Tibial artery (tissue), 4 donors: ENCODE measurements at regions not wholly inside any gene's neighbourhood (a gene's known extent, or its start where the extent isn't known, plus 50 kb on each side); places are given as distances from the start of the nearest gene placed in this dataset.
A peak's percentile ranks its signal among the peaks of the same experiment; 100 is the strongest.

Source experiments
- DNase-seq, 2 donors: peaks; one replicate each; pipeline ENCODE4 v3.0.0-alpha.2; 2019
- H3K27ac ChIP-seq, 2 donors: fragments of 200-600 bp; sonication (generic) in 1 of 2; 1 replicate in 1 of 2; 2 replicates in 1 of 2; pipeline ENCODE4 v1.5.1; 2018 to 2019; ENCODE audit warnings: mild to moderate bottlenecking in 1 of 2
- H3K27me3 ChIP-seq, 2 donors: fragments of 200-600 bp; sonication (generic) in 1 of 2; one replicate each; pipeline versions ENCODE4 v1.5.1 to v1.6.0; 2016 to 2019
- H3K36me3 ChIP-seq, 3 donors: fragments of 200-600 bp; sonication (generic) in 2 of 3; one replicate each; pipeline ENCODE4 v1.5.1; 2016 to 2019; ENCODE audit warnings: mild to moderate bottlenecking in 2 of 3
- H3K4me1 ChIP-seq, 4 donors: fragments of 200-600 bp; sonication (generic) in 2 of 4; 1 replicate in 3 of 4; 2 replicates in 1 of 4; pipeline ENCODE4 v1.5.1; 2016 to 2019
- H3K4me3 ChIP-seq, 2 donors: fragments of 200-600 bp; sonication (generic) in 1 of 2; 1 replicate in 1 of 2; 2 replicates in 1 of 2; pipeline ENCODE4 v1.5.1; 2018 to 2019; ENCODE audit warnings: mild to moderate bottlenecking in 2 of 2
- H3K9me3 ChIP-seq, 3 donors: fragments of 200-600 bp; sonication (generic) in 1 of 3; one replicate each; pipeline ENCODE4 v1.5.1; 2016 to 2019
- intact Hi-C: fragments of 100-400 bp; cut with DNase I; formaldehyde crosslinking; loops from one replicate; pipeline ENCODE4 v1.15.0; 2023; ENCODE audit warnings: low total_unique reads
- TF ChIP-seq, protein P1 (sequence below), 2 experiments: fragments of 200-600 bp in 1 of 2; fragments of 450-650 bp in 1 of 2; IDR thresholded peaks; one replicate each; pipeline ENCODE4 v1.5.1; 2017 to 2019; ENCODE audit warnings: antibody characterized with exemption in 2 of 2, mild to moderate bottlenecking in 1 of 2, moderate library complexity in 1 of 2

DNA sequence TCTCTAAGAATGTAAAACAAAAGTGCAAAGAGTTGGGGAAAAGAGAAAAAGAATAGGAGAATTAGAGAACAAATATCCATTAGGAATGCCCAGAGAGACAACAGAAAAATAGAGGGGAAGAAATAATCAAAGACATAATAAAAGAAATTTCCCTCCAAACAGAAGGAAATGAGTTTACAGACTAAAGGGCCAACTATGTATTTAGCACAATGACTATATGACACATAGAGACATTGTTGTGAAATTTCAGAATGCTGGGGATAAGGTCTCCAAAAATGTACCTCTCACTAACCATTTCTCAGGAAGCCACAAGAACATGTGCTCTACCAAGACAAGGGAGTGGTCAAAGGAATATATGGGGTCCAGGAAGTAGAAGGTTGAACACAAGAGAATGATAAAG lies 121.0 kb upstream of the ACSL4 start:
- H3K9me3 ChIP-seq: peaks cover 0 to 3% (median 3%) of the 10 kb centered on the region in 3 donors
- intact Hi-C loops: loop anchor here (10.0 kb wide), 1 partner anchor 139 kb away; no protein-coding TSS in a partner anchor
- TF ChIP-seq, protein P1, sequence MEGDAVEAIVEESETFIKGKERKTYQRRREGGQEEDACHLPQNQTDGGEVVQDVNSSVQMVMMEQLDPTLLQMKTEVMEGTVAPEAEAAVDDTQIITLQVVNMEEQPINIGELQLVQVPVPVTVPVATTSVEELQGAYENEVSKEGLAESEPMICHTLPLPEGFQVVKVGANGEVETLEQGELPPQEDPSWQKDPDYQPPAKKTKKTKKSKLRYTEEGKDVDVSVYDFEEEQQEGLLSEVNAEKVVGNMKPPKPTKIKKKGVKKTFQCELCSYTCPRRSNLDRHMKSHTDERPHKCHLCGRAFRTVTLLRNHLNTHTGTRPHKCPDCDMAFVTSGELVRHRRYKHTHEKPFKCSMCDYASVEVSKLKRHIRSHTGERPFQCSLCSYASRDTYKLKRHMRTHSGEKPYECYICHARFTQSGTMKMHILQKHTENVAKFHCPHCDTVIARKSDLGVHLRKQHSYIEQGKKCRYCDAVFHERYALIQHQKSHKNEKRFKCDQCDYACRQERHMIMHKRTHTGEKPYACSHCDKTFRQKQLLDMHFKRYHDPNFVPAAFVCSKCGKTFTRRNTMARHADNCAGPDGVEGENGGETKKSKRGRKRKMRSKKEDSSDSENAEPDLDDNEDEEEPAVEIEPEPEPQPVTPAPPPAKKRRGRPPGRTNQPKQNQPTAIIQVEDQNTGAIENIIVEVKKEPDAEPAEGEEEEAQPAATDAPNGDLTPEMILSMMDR (IDR thresholded peaks at IDR 0.05): no peak
- no peak for DNase-seq
- H3K36me3 ChIP-seq: no peaks in the 10 kb centered on the region
- no peaks in the 10 kb centered on the region for H3K27me3 ChIP-seq
- H3K4me3 ChIP-seq: no peak overlapping the region
- no peak overlapping the region for H3K27ac ChIP-seq
- no peaks in the 10 kb centered on the region for H3K4me1 ChIP-seq

DNA sequence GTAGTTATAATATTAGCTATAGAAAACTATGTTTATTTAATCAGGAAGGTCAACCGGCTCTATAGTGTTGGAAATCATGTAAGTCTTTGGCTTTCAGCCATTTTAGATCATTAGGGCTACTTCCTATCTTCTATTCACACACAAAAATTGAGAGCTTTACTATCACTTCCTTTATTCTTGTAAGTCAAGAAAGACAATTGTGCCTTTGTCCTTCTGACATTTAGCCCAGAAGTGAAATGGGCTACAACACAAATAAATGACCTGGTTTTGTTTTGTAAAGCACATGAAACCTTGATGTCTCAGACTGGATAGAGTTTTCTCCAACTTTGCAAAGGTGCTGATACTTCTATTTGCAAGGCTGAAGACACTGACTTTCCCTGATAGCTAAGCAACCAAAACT lies 122.4 kb upstream of the ACSL4 start:
- no peak overlapping the region for H3K27ac ChIP-seq
- TF ChIP-seq, protein P1 (IDR thresholded peaks at IDR 0.05): no peak
- intact Hi-C loops: loop anchor here (10.0 kb wide), 1 partner anchor 141 kb away; no protein-coding TSS in a partner anchor
- H3K27me3 ChIP-seq: no peaks in the 10 kb centered on the region
- no peaks in the 10 kb centered on the region for H3K36me3 ChIP-seq
- no peaks in the 10 kb centered on the region for H3K4me1 ChIP-seq
- DNase-seq: no peak
- H3K9me3 ChIP-seq: peaks cover 0 to 3% (median 3%) of the 10 kb centered on the region in 3 donors
- H3K4me3 ChIP-seq: no peak overlapping the region

DNA sequence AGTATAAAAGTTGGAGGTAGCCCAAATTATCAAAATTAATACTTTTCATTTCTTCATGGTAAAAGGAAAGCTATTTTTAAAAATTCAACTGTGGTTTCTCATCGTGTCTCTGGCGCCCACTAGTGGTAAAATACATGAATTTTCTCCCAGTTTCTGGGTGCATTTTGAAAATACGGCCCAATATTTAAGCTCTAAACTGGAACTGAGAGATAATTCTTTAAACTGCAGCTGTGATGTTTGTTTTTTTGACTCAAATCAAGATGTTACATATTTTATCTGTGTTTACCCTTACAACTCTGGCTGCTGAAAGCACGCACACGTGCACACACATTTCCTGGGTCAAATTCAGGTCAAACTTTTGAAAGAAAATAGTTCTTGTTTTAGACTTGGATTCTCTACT lies 123.9 kb upstream of the ACSL4 start:
- TF ChIP-seq, protein P1 (IDR thresholded peaks at IDR 0.05): peak; percentile 61 to 63
- DNase-seq: no peak
- H3K4me3 ChIP-seq: no peak overlapping the region
- peaks cover 0 to 3% (median 3%) of the 10 kb centered on the region in 3 donors for H3K9me3 ChIP-seq
- no peak overlapping the region for H3K27ac ChIP-seq
- H3K4me1 ChIP-seq: no peaks in the 10 kb centered on the region
- no peaks in the 10 kb centered on the region for H3K36me3 ChIP-seq
- intact Hi-C loops: loop anchor here (10.0 kb wide), 1 partner anchor 142 kb away; no protein-coding TSS in a partner anchor
- no peaks in the 10 kb centered on the region for H3K27me3 ChIP-seq

DNA sequence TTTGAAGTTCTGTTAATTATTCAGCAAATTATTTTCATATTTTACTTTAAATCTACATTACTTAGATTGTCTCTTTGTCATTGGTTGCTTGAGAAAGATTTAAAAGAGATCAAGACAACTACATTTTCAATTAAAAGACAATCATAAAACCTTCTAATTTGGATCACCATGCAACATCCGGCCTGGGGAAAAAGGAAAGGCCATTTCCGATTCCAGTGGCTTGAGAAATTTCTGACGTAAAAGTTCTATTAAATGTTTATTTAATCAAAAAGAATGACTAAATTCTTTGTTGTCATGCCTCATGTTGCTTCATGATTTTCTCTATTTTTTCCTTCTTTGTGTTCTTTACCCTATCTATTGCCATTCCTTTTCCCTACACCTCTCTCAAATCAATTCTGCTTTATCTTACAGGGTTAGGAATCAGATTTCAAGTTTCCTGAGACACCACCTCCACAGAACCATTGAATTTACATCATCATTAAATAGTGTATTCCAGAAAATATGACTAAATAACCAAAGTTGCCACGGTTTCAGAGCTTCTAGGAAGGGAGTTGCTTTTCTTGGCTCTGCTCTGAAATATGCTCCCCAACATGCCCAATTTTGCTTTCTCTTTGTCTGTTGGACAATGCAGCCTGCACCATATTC lies 124.6 kb upstream of the ACSL4 start:
- Histone ChIP-seq H3K4me3 (no peak overlapping the region), H3K9me3 (peaks cover 0 to 3% (median 3%) of the 10 kb centered on the region in 3 donors), H3K36me3 (no peaks in the 10 kb centered on the region), H3K27me3 (no peaks in the 10 kb centered on the region), H3K27ac (no peak overlapping the region), H3K4me1 (no peaks in the 10 kb centered on the region)
- no peak for DNase-seq
- TF ChIP-seq, protein P1 (IDR thresholded peaks at IDR 0.05): no peak
- intact Hi-C loops: loop anchor here (10.0 kb wide), 1 partner anchor 143 kb away; no protein-coding TSS in a partner anchor

DNA sequence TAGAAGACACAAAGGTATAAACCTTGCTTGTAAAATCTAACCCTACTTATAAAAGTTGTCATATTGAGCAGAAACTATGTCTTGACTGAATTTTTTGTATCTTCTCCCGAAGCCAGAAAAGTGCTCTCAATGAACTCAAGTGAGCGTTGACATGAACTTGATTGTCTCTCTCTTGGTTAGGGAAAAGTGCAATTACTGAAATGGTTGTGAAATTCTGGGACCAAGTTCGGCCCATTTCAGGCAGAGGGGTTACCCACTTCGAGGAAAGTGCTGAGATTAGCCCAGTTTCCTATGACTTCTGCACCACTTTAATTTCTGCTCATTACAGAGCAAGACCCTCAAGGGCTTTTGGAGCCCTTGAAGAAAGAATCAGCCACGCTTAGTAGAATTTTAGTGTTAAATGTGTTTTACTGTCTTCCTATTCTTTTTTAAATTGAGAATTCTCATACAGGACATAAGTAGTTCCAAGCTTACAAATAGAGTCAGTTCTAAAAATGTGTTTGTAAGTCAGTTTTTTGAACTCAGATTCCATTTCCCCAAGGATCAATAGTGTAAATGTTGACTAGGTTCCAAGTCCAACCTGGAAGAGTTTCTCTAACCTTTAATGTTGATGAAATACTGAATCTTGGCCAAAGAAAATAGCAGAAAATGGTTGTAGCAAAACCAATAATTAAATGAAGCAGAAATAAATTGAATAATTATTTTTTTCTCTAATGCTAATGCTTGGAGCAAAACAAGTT lies 125.7 kb upstream of the ACSL4 start:
- no peaks in the 10 kb centered on the region for H3K9me3 ChIP-seq
- no peak overlapping the region for H3K4me3 ChIP-seq
- no peaks in the 10 kb centered on the region for H3K36me3 ChIP-seq
- DNase-seq: no peak
- intact Hi-C loops: loop anchor here (10.0 kb wide), 1 partner anchor 144 kb away; no protein-coding TSS in a partner anchor
- H3K27ac ChIP-seq: no peak overlapping the region
- H3K27me3 ChIP-seq: no peaks in the 10 kb centered on the region
- H3K4me1 ChIP-seq: no peaks in the 10 kb centered on the region
- TF ChIP-seq, protein P1 (IDR thresholded peaks at IDR 0.05): no peak
